Left ventricle myocardium inferior (tissue), 1 donor: ENCODE measurements at regions not wholly inside any gene's neighbourhood (a gene's known extent, or its start where the extent isn't known, plus 50 kb on each side); places are given as distances from the start of the nearest gene placed in this dataset.

Experiments used
- DNase-seq: peaks from one replicate; pipeline ENCODE4 v3.0.0-alpha.2; 2020
- H3K27ac ChIP-seq: fragments of 200-600 bp; replicated peaks from 2 replicates; pipeline ENCODE4 v1.8.0; 2021
- H3K27me3 ChIP-seq: fragments of 200-600 bp; 2 replicates; pipeline ENCODE4 v1.8.0; 2021; ENCODE audit warnings: low read depth
- H3K36me3 ChIP-seq: fragments of 200-600 bp; 2 replicates; pipeline ENCODE4 v1.8.0; 2021
- H3K4me1 ChIP-seq: fragments of 200-600 bp; 2 replicates; pipeline ENCODE4 v1.8.0; 2021
- H3K4me3 ChIP-seq: fragments of 200-600 bp; 2 replicates; pipeline ENCODE4 v1.8.0; 2021; ENCODE audit warnings: mild to moderate bottlenecking, moderate library complexity
- H3K9me3 ChIP-seq: fragments of 200-600 bp; replicated peaks from 2 replicates; pipeline ENCODE4 v1.8.0; 2021
- CTCF ChIP-seq: fragments of 200-600 bp; IDR thresholded peaks from 2 replicates; pipeline ENCODE4 v1.8.0; 2021; ENCODE audit warnings: antibody characterized with exemption, mild to moderate bottlenecking, borderline replicate concordance
- intact Hi-C: fragments of 100-400 bp; cut with micrococcal nuclease; formaldehyde crosslinking; loops from one replicate; pipeline ENCODE4 v1.11.0; 2022
- donor health status: DM: no; HTN: yes; CAD: no; lungs with severe emphysema.

- Histone ChIP-seq H3K27ac (no peak overlapping the region), H3K9me3 (no peaks in the 10 kb centered on the region), H3K27me3 (peaks cover 97% of the 10 kb centered on the region), H3K4me1 (no peaks in the 10 kb centered on the region), H3K36me3 (no peaks in the 10 kb centered on the region), H3K4me3 (no peak overlapping the region)
- intact Hi-C loops, result no loop called here
- no peak for DNase-seq
- no peak for TF ChIP-seq CTCF
Measured at GRCh38 chr1:18020021-18020817, 87.4 kb upstream of the IGSF21 start.

- Histone ChIP-seq H3K27ac (no peak overlapping the region), H3K4me3 (no peak overlapping the region), H3K27me3 (peaks cover 97% of the 10 kb centered on the region), H3K4me1 (no peaks in the 10 kb centered on the region), H3K36me3 (no peaks in the 10 kb centered on the region), H3K9me3 (no peaks in the 10 kb centered on the region)
- no peak for DNase-seq
- intact Hi-C loops, result no loop called here
- no peak for TF ChIP-seq CTCF
Measured at GRCh38 chr1:18021242-18021641, 86.4 kb upstream of the IGSF21 start.

- Histone ChIP-seq H3K4me3 (no peak overlapping the region), H3K9me3 (no peaks in the 10 kb centered on the region), H3K36me3 (no peaks in the 10 kb centered on the region), H3K4me1 (no peaks in the 10 kb centered on the region), H3K27me3 (peaks cover 94% of the 10 kb centered on the region), H3K27ac (no peak overlapping the region)
- intact Hi-C loops, result no loop called here
- no peak for DNase-seq
- no peak for TF ChIP-seq CTCF
Measured at GRCh38 chr1:18032172-18032859, 75.3 kb upstream of the IGSF21 start.

- no peak overlapping the region for H3K27ac ChIP-seq
- no peak for TF ChIP-seq CTCF
- no peaks in the 10 kb centered on the region for H3K4me1 ChIP-seq
- H3K9me3 ChIP-seq, result no peaks in the 10 kb centered on the region
- no peaks in the 10 kb centered on the region for H3K36me3 ChIP-seq
- no peak overlapping the region for H3K4me3 ChIP-seq
- H3K27me3 ChIP-seq, result peaks cover 92% of the 10 kb centered on the region
- intact Hi-C loops, result no loop called here
- DNase-seq, result no peak
Measured at GRCh38 chr1:18035145-18035544, 72.5 kb upstream of the IGSF21 start.

- no peak for DNase-seq
- Histone ChIP-seq H3K4me1 (no peaks in the 10 kb centered on the region), H3K4me3 (no peak overlapping the region), H3K27ac (no peak overlapping the region), H3K9me3 (no peaks in the 10 kb centered on the region), H3K36me3 (no peaks in the 10 kb centered on the region), H3K27me3 (peaks cover 89% of the 10 kb centered on the region)
- TF ChIP-seq CTCF, result no peak
- intact Hi-C loops, result no loop called here
Measured at GRCh38 chr1:18037651-18038050, 69.9 kb upstream of the IGSF21 start.
